ENCODE measurements at regions not wholly inside any gene's neighbourhood (a gene's known extent, or its start where the extent isn't known, plus 50 kb on each side); places are given as distances from the start of the nearest gene placed in this dataset.
"Not testable (repeated sequence)": the region's sequence is repeated elsewhere in the genome, so short reads cannot be mapped to it uniquely, and the experiment has no call there.

DNA sequence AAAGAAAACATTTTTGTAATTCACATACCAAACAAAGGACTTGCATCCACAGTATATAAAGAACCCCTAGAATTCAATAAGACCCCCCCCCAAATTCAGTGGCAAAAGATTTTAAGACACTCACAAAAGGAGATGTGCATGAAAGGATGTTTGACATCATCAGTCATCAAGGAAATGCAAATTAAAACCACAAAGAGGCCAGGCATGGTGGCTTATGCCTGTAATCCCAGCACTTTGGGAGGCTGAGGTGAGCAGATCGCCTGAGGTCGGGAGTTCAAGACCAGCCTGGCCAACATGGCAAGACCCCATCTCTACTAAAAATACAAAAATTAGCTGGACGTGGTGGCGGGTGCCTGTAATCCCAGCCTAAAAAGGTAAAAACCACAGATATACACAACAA, 61.3 kb downstream of the AIPL1 start:
- not testable (repeated sequence) for DNase-seq

- DNase-seq, result no peak
Observed at GRCh38 chr17:6366221-6366666, 68.7 kb downstream of the AIPL1 start.

GRCh38 chr17:6365200-6365943, 69.5 kb downstream of the AIPL1 start:
- no peak for DNase-seq

GRCh38 chr17:6361733-6362132, 73.2 kb downstream of the AIPL1 start:
- no peak for DNase-seq

DNA sequence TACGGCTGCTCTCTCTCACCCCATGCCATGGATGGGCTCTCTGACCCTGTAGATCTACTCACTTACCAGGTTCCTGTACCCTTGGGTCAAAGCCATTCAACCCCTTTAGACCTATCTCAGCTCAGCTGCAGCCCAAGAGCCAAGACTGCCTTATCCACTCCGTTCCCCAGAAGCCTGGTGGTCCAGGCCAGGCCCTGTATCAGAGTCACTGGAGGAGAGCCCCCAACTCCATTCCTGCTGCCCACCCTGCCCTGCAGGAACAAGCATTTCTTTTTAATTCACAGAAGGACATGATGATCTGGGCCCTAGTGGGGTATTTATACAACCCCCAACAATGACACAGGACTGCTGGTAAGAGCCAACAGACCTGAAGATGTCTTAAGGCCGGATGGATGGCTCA, 76.8 kb downstream of the AIPL1 start:
- no peak for DNase-seq

- DNase-seq, result no peak
Observed at GRCh38 chr17:6356562-6356961, 78.4 kb downstream of the AIPL1 start.

GRCh38 chr17:6355196-6355595, 79.7 kb downstream of the AIPL1 start:
- DNase-seq, result no peak

GRCh38 chr17:6352801-6353560, 81.9 kb downstream of the AIPL1 start:
- DNase-seq, result no peak

- DNase-seq, result no peak
Observed at GRCh38 chr17:6352016-6352415, 82.9 kb downstream of the AIPL1 start.

DNA sequence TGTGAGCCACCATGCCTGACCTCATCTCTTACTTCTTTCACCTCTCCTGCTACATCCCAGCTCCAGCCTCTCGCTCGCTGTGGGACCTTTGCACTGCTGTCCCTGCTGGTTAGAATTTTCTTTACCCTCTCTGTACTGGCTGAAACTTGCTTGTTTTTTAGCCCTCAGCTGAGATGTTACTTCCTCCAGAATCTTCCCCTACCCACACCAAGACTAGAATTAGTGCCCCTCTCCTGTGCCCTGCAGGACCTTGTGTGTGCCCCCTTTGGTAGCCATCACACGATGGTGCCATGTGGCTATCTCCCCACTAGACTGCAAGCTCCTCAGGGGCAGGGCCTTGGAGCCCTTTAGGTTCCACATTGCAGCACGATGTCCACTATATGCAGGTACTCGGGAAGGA, 84.1 kb downstream of the AIPL1 start:
- no peak for DNase-seq

- DNase-seq, result no peak
Observed at GRCh38 chr17:6348891-6349290, 86.0 kb downstream of the AIPL1 start.

DNA sequence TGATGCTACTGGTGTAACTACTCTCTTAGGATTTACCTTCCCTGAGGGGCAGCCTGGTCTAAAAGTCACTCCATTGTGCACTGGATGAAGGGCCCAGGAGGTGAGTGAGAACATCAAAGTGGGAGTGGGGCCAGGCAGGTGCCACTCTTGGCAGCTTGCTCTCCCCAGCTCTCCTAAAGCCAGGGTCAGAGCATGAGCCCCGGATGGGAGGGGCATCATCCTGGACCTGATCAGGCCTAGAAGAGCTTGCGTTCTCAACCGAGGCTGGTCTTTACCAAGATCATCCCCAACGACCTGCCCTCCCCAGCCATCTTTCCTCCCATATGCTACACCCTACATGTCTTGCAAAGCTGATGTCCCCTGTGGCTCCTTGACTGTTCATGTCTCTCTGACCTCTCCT, 87.1 kb downstream of the AIPL1 start:
- no peak for DNase-seq

DNA sequence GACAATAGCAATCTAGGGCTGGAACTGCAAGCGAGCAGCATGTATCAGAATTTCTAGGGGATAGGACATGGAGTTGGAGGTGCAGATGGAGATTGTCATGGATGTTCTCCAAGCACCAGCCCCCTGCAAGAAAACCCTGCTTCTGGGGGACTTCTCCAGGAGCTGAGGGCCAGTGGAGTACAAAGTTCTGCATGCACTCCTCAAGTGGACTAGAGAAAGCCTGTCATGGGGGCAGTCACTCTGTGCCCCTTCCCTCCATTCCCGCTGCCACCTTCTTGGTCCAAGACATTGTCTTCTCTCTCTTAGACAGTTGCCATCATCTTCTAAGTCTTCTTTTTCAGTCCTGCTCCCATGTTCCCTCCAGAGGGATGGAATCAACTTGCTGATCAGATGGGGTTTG, 87.9 kb downstream of the AIPL1 start:
- DNase-seq, result no peak

DNA sequence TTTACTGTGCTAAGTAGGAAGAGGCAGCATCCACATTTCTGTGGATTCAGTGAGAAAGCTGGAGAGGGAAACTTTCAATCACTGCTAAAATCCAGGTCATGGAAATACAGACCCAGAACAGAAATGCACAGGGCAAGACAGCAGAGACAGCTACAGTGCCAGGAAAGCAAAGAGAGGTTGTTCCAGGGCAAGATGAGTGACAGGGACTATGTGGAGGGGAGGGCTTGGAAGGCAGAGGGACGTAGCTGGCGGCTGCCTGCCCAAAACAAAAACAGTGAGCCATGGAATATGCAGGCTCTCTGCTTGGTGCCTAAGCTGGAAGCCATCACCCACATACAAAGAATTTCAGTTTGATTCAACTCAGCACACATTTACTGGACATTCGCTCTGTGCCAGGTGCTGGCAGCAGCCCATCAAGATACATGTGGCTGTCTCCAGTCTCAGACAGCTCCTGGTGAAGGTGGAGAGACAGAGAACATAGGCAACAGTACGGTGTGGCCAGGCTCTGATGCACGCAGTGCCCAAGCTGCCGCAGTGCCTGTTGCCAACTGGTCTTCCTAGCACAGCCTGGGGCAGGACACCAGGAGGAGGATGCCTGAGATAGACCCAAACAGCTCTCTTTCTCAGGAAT, 88.7 kb downstream of the AIPL1 start:
- DNase-seq, result no peak

DNA sequence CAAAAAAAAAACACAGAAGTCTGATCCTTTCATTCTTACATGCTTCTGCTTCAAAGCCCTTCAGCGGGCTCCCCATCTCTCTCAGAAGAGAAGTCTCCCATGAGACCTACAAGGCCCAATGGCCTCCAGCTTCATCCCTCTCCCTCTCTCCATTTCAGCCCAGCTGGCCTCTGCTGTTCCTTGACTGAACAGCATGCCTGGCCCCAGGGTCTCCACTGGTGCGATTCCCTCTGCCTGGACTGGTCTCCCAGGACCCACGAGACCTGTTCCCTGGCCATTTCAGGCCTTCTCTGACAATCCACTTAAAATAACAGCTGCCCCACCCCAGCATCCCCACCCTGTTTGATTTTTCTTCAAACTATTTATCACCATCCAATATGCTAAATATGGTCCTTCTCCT, 91.2 kb downstream of the AIPL1 start:
- no peak for DNase-seq

DNA sequence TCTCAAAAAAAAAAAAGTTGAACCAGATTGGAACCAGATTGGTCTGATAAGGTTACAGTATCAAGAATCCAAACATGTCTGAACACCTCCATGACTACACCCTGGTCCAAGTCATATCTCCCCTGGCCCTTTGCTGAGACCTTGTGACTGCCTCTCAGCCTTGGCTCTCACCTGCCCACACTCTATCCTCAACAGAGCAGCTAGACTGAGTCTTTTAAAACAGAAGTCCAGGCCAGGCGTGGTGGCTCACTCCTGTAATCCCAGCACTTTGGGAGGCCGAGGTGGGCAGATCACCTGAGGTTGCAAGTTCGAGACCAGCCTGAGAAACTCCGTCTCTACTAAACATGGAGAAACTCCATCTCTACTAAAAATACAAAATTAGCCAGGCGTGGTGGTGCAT, 91.7 kb downstream of the AIPL1 start:
- DNase-seq, result no peak

- DNase-seq, result no peak
Observed at GRCh38 chr17:6340708-6341107, 94.2 kb downstream of the AIPL1 start.

DNA sequence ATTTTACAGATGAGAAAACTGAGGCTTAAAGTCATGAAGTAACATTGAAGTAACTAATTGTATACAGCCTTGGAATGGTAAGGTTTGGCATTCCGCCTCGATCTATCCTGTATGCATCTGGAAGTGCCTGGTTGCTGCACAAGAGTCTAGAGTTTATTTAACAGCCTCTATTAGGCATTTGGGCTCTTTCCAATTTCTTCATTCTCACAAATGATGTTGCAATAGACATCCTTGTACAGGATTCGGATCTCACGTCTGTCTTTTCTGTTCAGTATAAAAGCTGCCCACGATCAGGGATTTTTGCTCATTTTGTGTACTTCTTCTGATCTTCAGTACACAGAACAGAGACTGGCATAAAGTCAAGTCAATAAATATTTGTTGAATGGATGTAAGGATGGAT, 100.5 kb downstream of the AIPL1 start:
- no peak for DNase-seq

- no peak for DNase-seq
Observed at GRCh38 chr17:6330936-6331335, 104.0 kb downstream of the AIPL1 start.

DNA sequence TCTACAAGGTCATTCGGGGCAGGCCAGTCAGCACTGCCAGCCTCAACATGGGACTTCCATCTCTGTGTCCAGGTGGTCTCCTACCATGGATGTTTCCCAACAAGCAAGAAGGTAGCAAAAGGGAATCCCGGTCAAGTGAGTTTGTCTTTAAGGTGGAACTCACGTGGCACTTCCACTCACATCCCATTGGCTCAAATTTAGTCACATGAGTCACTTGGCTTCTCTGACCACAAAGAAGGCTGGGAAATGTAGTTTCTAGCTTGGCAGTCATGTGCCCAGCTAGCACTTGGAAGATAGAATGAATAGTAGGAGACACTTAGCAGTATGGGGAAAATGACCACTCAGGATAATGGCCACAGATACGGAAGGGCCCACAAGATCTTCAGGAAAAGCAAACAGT, 106.6 kb downstream of the AIPL1 start:
- no peak for DNase-seq

- no peak for DNase-seq
Observed at GRCh38 chr17:6327007-6327406, 107.9 kb downstream of the AIPL1 start.

GRCh38 chr17:6326483-6326882, 108.4 kb downstream of the AIPL1 start:
- DNase-seq, result no peak

DNA sequence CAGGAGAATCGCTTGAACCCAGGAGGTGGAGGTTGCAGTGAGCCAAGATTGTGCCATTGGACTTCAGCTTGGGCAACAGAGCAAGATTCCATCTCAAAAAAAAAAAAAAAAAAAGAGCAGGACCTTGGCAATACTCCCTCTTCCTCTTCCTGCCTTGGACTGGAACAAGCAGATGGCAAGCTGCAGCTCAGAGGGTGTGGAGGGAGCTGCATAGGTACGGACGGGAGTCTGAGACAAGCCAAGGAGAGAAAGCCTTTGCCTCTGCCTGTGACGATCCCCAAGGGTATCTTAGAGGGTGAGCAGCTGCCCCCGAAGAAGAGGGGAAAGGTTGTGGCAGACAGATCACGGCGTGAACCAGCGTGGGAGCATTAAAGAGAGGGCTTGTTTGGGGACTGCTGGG, 109.2 kb downstream of the AIPL1 start:
- DNase-seq, result no peak

- DNase-seq, result no peak
Observed at GRCh38 chr17:6325051-6325450, 109.9 kb downstream of the AIPL1 start.
